Astrocyte of the cerebellum (primary cell): ENCODE measurements at regions not wholly inside any gene's neighbourhood (a gene's known extent, or its start where the extent isn't known, plus 50 kb on each side); places are given as distances from the start of the nearest gene placed in this dataset.
A peak's percentile ranks its signal among the peaks of the same experiment; 100 is the strongest.
"Not testable (repeated sequence)": the region's sequence is repeated elsewhere in the genome, so short reads cannot be mapped to it uniquely, and the experiment has no call there.

Experiments used
- DNase-seq: peaks from one replicate; pipeline ENCODE4 v3.0.0-alpha.2; 2011; ENCODE audit warnings: low read depth
- H3K4me3 ChIP-seq: 2 replicates; pipeline ENCODE4 v1.5.1; 2011; ENCODE audit warnings: mild to moderate bottlenecking, low read depth, low read length, moderate library complexity
- CTCF ChIP-seq: IDR thresholded peaks from 2 replicates; pipeline ENCODE4 v1.5.1; 2012; ENCODE audit warnings: low read length, low read depth, moderate library complexity, mild to moderate bottlenecking; ENCODE audit errors: missing control alignments
- in situ Hi-C: cut with HindIII; loops from 2 replicates; pipeline ENCODE4 v1.10.0; 2017; ENCODE audit warnings: low sequenced_read_pairs

DNA sequence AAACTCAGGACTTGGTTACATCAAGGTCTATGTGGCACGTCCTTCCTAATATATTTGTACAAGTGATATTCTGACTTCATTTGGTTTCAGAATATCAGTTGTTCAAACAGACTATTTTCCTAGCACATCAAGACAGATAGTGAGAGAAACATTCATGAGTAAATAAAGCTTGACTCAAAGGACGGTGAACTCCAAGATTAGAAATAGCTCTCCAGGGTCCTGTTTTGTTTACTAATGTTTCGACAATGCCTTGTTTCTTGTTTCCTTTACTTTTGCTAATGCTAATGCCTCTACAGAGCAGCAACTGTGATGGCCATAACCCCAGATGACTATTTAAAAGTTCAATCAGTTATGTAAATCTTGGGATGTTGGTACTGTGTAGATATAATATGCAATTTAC is 313.9 kb downstream of the KLF12 start:
- in situ Hi-C loops = no loop called here
- no peak for DNase-seq
- TF ChIP-seq CTCF = no peak
- H3K4me3 ChIP-seq = no peak overlapping the region

GRCh38 chr13:73819711-73820110 is 314.5 kb downstream of the KLF12 start:
- TF ChIP-seq CTCF = no peak
- no peak overlapping the region for H3K4me3 ChIP-seq
- in situ Hi-C loops = no loop called here
- DNase-seq = no peak

DNA sequence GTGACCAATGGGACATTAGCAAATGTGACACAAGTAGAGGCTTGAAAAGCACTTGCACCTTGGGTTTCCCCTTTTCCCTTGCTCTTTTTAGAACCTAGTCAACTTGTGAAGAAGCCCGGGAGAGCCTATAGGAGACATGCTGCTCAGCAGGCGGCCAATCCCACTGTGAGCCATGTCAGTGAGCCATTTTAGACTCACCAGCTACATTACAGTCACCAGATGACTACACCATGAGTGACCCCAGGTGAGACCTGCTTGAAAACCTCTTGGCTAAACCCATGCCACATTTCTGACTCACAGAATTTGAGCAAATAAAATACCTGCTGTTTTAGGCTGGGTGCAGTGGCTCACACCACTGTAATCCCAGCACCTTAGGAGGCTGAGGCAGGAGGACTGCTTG is 317.5 kb downstream of the KLF12 start:
- TF ChIP-seq CTCF = no peak
- no peak overlapping the region for H3K4me3 ChIP-seq
- in situ Hi-C loops = no loop called here
- no peak for DNase-seq

GRCh38 chr13:73815796-73816195 is 318.4 kb downstream of the KLF12 start:
- in situ Hi-C loops = no loop called here
- H3K4me3 ChIP-seq = no peak overlapping the region
- DNase-seq = no peak
- no peak for TF ChIP-seq CTCF

DNA sequence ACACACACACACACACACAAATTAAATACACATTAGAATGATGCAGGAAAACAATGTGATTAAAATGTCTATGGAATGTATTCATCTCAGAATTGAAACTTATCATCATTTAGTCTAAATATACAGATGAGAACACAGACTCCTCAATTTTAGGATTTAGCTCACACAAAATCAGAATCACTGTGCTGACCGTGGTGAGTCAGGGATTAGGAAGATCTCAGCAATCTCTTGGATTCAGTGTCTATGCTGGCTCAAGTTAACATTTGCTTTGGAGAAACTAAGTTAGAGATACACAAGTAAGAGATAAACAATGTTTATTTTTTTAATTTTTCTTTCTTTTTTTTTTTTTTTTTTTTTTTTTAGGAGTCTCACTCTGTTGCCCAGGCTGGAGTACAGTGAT is 323.6 kb downstream of the KLF12 start:
- no peak for TF ChIP-seq CTCF
- no peak overlapping the region for H3K4me3 ChIP-seq
- no peak for DNase-seq
- in situ Hi-C loops = no loop called here

- no peak for TF ChIP-seq CTCF
- in situ Hi-C loops = no loop called here
- H3K4me3 ChIP-seq = no peak overlapping the region
- DNase-seq = peak; percentile 28
Observed at GRCh38 chr13:73809561-73809960, 324.6 kb downstream of the KLF12 start.

DNA sequence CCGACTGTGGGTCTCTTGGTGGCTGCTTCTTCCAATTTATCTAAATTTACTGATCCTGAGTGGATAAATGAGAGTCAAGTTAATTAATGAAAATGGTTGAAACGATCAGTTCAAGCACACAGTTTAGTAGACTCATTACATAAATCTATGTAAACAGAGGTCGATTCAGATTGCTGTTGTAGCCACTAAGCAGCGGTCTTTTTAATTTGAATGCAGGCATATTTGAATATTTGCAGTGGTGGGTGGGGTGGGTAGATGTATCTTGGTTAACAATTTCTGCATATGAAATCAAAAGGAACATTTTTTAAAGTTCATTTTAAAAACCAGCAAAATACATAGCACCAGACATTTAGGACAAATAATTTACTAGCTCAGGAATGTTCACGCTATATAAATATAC is 325.9 kb downstream of the KLF12 start:
- DNase-seq = no peak
- no peak overlapping the region for H3K4me3 ChIP-seq
- TF ChIP-seq CTCF = no peak
- in situ Hi-C loops = no loop called here

DNA sequence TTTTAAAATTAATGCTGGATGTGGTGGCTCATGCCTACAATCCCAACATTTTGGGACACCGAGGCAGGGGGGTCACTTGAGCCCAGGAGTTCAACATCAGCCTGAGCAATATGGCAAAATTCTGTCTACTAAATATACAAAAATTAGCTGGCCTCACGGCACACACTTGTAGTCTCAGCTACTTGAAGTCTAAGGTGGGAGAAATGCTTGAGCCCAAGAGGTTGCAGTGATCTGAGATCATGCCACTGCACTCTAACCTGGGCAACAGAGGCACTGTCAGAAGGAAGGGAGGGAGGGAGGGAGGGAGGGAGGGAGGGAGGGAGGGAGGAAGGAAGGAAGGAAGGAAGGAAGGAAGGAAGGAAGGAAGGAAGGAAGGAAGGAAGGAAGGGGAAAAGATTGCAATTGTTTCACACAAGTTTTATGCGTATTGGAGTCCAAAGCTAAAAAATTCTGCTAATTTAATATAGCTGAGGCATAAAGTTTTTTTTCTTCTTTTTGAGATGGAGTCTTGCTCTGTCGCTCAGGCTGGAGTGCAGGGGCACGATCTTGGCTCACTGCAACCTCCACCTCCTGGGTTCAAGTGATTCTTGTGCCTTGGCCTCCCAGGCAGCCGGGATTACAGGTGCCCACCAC is 328.8 kb downstream of the KLF12 start:
- H3K4me3 ChIP-seq, in situ Hi-C loops, DNase-seq: not testable (repeated sequence)
